ENCODE measurements at regions not wholly inside any gene's neighbourhood (a gene's known extent, or its start where the extent isn't known, plus 50 kb on each side); places are given as distances from the start of the nearest gene placed in this dataset.

GRCh38 chr14:71713016-71713415 is 219.2 kb upstream of the RGS6 start:
- TF ChIP-seq CTCF (IDR thresholded peaks at IDR 0.05 in 8 of 11, conservative IDR thresholded peaks at IDR 0.05 in 3 of 11) (no peak), POLR2A (IDR thresholded peaks at IDR 0.05) (no peak), POLR2AphosphoS5 (IDR thresholded peaks at IDR 0.05) (no peak)
